OCI-LY3 (cell line): ENCODE measurements at regions not wholly inside any gene's neighbourhood (a gene's known extent, or its start where the extent isn't known, plus 50 kb on each side); places are given as distances from the start of the nearest gene placed in this dataset.

Source experiments
- EZH2phosphoT487 ChIP-seq: fragments of 200-600 bp; shearing (Covaris generic); IDR thresholded peaks from 2 replicates; pipeline ENCODE4 v1.6.1; 2018; ENCODE audit warnings: antibody characterized with exemption, mixed run types, low read depth
- TF ChIP-seq, protein P1 (sequence below): fragments of 200-600, 300-600 bp; sonication (generic); IDR thresholded peaks from 2 replicates; pipeline ENCODE4 v1.5.1; 2014; ENCODE audit warnings: antibody characterized with exemption, low read length, low read depth

DNA sequence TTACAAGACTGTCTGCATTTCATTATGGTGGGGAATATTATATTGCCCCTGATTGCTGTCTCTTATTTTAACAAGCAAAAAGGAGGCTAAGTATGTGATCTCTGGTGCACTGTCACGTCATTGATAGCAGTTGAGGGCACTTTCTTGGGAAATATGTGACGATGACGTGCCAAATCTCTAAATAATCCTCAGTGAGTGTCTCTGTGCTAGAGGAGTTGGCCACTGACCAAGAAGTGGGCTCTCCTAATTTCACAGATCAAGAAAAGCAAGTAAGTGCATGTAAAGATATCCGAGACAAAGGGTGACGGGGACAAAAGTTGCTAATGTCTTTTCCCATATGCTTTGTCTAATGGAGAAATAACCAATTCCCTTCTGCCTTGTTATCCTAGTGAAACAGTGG lies 487.4 kb upstream of the TENM3 start:
- TF ChIP-seq, protein P1, sequence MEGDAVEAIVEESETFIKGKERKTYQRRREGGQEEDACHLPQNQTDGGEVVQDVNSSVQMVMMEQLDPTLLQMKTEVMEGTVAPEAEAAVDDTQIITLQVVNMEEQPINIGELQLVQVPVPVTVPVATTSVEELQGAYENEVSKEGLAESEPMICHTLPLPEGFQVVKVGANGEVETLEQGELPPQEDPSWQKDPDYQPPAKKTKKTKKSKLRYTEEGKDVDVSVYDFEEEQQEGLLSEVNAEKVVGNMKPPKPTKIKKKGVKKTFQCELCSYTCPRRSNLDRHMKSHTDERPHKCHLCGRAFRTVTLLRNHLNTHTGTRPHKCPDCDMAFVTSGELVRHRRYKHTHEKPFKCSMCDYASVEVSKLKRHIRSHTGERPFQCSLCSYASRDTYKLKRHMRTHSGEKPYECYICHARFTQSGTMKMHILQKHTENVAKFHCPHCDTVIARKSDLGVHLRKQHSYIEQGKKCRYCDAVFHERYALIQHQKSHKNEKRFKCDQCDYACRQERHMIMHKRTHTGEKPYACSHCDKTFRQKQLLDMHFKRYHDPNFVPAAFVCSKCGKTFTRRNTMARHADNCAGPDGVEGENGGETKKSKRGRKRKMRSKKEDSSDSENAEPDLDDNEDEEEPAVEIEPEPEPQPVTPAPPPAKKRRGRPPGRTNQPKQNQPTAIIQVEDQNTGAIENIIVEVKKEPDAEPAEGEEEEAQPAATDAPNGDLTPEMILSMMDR: no peak
- no peak for TF ChIP-seq EZH2phosphoT487
